ENCODE measurements at regions not wholly inside any gene's neighbourhood (a gene's known extent, or its start where the extent isn't known, plus 50 kb on each side); places are given as distances from the start of the nearest gene placed in this dataset.

DNA sequence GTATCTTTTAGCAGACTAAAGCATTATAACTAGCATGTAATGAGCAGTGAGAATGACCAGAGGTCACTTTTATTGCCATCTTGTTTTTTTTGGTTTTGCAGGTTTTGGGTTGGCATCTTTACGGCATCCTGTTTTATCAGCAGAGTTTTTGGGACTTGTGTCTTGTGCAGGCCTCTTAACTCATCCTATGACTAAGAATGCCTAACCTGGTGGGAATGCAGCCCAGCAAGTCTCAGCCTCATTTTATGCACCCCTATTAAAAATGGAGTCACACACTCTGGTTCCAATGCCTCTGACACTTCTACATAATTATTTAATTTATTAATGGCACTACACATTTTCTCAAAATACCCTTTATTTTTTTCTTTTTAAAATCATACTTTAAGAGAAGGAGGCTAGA, 726.5 kb upstream of the RIOK2 start:
- Histone ChIP-seq H3K27ac (no peak overlapping the region), H3K4me3 (replicated peaks in 1 of 3) (no peak overlapping the region), H3K36me3 (no peaks in the 10 kb centered on the region), H3K9me3 (no peaks in the 10 kb centered on the region), H3K4me1 (no peaks in the 10 kb centered on the region), H3K27me3 (no peaks in the 10 kb centered on the region)
- intact Hi-C loops (cut with DNase I), result no loop called here
- TF ChIP-seq POLR2A (IDR thresholded peaks at IDR 0.05) (no peak), CTCF (IDR thresholded peaks at IDR 0.05) (no peak)
- 88 to 97% methylated on average over 1 of the region's 1 CpG for WGBS, 2 donors
- DNase-seq, result no peak

- Histone ChIP-seq H3K4me3 (replicated peaks in 1 of 3) (no peak overlapping the region), H3K9me3 (no peaks in the 10 kb centered on the region), H3K27ac (no peak overlapping the region), H3K27me3 (no peaks in the 10 kb centered on the region), H3K36me3 (no peaks in the 10 kb centered on the region), H3K4me1 (no peaks in the 10 kb centered on the region)
- no peak for DNase-seq
- TF ChIP-seq POLR2A (IDR thresholded peaks at IDR 0.05) (no peak), CTCF (IDR thresholded peaks at IDR 0.05) (no peak)
- 68 to 81% methylated on average over 1 of the region's 1 CpG for WGBS, 2 donors
- intact Hi-C loops (cut with DNase I), result no loop called here
These were observed 731.4 kb upstream of the RIOK2 start for GRCh38 chr5:97914483-97914882.

- no peak for DNase-seq
- WGBS, 2 donors, result 72 to 79% methylated on average over 1 of the region's 1 CpG
- H3K36me3 ChIP-seq, result no peaks in the 10 kb centered on the region
- TF ChIP-seq POLR2A (IDR thresholded peaks at IDR 0.05), result no peak
- no peak for TF ChIP-seq CTCF (IDR thresholded peaks at IDR 0.05)
- H3K4me1 ChIP-seq, result no peaks in the 10 kb centered on the region
- H3K27ac ChIP-seq, result no peak overlapping the region
- no peaks in the 10 kb centered on the region for H3K9me3 ChIP-seq
- H3K4me3 ChIP-seq (replicated peaks in 1 of 3), result no peak overlapping the region
- intact Hi-C loops (cut with DNase I), result no loop called here
- H3K27me3 ChIP-seq, result no peaks in the 10 kb centered on the region
These were observed 732.1 kb upstream of the RIOK2 start for GRCh38 chr5:97915106-97915505.

DNA sequence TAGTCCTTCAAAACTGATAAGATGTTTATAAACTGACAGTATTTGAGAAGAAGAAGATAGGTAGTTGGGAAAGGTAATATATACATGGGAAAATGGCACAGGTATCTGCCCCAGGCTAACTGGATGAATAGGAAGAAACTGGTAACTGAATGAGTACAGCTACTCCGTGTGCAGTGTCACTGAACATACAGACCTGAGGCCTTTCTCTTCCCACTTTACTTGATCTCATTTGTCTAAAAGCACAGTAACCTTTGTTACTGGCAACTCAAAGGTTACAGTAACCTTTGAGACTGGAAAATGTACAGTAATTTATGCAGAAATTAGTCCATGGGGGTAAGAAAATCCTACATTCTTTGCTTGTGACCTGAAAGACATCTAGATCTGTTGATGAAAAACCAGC, 735.0 kb upstream of the RIOK2 start:
- 77 to 78% methylated on average over 1 of the region's 1 CpG for WGBS, 2 donors
- H3K4me3 ChIP-seq (replicated peaks in 1 of 3), result no peak overlapping the region
- TF ChIP-seq CTCF (IDR thresholded peaks at IDR 0.05) (no peak), POLR2A (IDR thresholded peaks at IDR 0.05) (no peak)
- H3K4me1 ChIP-seq, result no peaks in the 10 kb centered on the region
- no peaks in the 10 kb centered on the region for H3K36me3 ChIP-seq
- no peaks in the 10 kb centered on the region for H3K9me3 ChIP-seq
- no peak for DNase-seq
- H3K27ac ChIP-seq, result no peak overlapping the region
- intact Hi-C loops (cut with DNase I), result no loop called here
- H3K27me3 ChIP-seq, result no peaks in the 10 kb centered on the region

DNA sequence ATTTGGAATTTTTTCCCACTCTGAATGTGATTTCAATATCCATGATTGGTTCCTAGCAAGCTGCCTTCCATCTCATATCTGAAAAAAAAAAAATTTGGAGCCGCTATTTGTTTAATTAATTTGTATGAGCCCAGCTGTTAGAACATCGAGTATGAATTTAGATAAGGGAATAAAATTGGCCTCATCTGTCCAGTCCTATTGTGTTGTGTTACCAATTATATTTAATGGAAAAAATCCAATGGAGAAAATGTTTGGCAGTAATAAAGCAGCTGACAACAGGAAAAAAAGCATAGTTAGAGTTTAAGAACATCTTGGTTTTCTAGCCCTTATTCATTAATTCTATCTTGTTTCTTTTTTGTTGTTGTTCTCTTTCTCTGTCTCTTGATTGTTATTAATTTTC, 735.6 kb upstream of the RIOK2 start:
- Histone ChIP-seq H3K27me3 (no peaks in the 10 kb centered on the region), H3K27ac (no peak overlapping the region), H3K36me3 (no peaks in the 10 kb centered on the region), H3K9me3 (no peaks in the 10 kb centered on the region), H3K4me3 (replicated peaks in 1 of 3) (no peak overlapping the region), H3K4me1 (no peaks in the 10 kb centered on the region)
- 71 to 81% methylated on average over 2 of the region's 2 CpGs for WGBS, 2 donors
- DNase-seq, result no peak
- intact Hi-C loops (cut with DNase I), result no loop called here
- TF ChIP-seq CTCF (IDR thresholded peaks at IDR 0.05), result no peak
- no peak for TF ChIP-seq POLR2A (IDR thresholded peaks at IDR 0.05)
